ENCODE measurements at regions not wholly inside any gene's neighbourhood (a gene's known extent, or its start where the extent isn't known, plus 50 kb on each side); places are given as distances from the start of the nearest gene placed in this dataset.
A peak's percentile ranks its signal among the peaks of the same experiment; 100 is the strongest.

DNA sequence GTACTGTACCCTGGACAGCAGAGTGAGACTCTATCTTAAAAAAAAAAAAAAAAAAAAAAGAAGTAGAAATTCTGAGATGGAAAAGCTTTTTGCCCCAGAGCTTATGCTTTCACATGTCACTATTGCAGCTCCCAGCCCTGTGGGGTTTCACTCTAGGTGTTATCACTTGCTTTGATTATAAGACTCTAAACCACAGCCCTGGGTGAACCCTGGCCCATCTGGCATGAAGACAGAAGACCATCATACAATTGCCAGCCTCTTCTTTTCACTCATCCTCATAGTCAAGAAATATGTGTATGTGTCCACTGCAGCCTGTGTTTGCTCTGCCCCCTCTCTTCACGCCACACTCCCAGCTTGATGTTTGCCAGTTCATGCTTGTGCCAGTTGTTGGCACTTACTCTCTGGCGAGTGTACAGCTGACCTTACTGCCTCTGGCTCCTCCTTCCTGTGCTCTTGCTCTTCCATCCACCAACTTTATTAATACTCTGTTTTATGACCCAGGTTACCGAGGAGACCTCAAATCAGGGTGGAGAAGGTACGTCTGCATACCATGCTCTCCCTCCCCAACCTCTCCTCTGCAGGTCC, 136.7 kb upstream of the NCK2 start:
- H3K4me3 Mint-ChIP-seq = no peak overlapping the region
- H3K27me3 ChIP-seq (ENCODE audit: control insufficient read depth in 2 of 2, insufficient read depth in 2 of 2, low read length in 2 of 2) = no peaks in the 10 kb centered on the region
- no peak overlapping the region for H3K4me3 ChIP-seq (ENCODE audit: low read length)
- ATAC-seq (no peak), DNase-seq (no peak)
- H3K9me3 Mint-ChIP-seq = peaks cover 0 to 3% (median 0%) of the 10 kb centered on the region in 11 donors
- no peaks in the 10 kb centered on the region for H3K9me3 ChIP-seq (ENCODE audit: control insufficient read depth in 2 of 3, low read length in 3 of 3)
- H3K36me3 ChIP-seq (ENCODE audit: control insufficient read depth in 2 of 3, insufficient read depth in 3 of 3, low read length in 3 of 3) = no peaks in the 10 kb centered on the region
- POLR2A ChIA-PET = no interaction called here
- intact Hi-C loops (cut with micrococcal nuclease) = no loop called here
- no peaks in the 10 kb centered on the region for H3K36me3 Mint-ChIP-seq
- H3K27ac Mint-ChIP-seq = peak overlapping the region in 1 of 9 donors; percentile 51
- H3K27ac ChIP-seq (ENCODE audit: low read depth, low read length) = no peak overlapping the region
- CTCF ChIA-PET = no interaction called here
- peaks cover 0 to 20% (median 0%) of the 10 kb centered on the region in 5 donors for H3K27me3 Mint-ChIP-seq
- no peaks in the 10 kb centered on the region for H3K4me1 ChIP-seq (ENCODE audit: control insufficient read depth in 2 of 2, insufficient read depth in 2 of 2, low read length in 2 of 2)
- peaks cover 0 to 8% (median 0%) of the 10 kb centered on the region in 7 donors for H3K4me1 Mint-ChIP-seq

DNA sequence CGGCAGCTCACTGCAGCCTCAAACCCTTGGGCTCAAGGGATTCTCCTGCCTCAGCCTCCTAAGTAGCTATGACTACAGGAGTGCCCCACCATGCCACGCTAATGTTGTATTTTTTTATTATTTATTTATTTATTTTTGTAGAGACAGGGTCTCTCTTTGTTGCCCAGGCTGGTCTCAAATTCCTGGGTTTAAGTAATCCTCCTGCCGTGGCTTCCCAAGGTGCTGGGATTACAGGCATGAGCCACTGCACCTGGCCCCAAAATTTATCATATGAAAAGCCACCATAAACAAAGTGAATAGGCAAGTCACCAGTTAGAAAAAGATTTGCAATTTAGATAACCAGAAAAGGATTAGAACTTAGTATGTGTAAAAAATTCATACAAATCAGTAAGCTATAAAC, 138.6 kb upstream of the NCK2 start:
- DNase-seq (no peak), ATAC-seq (no peak)
- Histone ChIP-seq H3K4me3 (ENCODE audit: low read length) (no peak overlapping the region), H3K36me3 (ENCODE audit: control insufficient read depth in 2 of 3, insufficient read depth in 3 of 3, low read length in 3 of 3) (no peaks in the 10 kb centered on the region), H3K27ac (ENCODE audit: low read depth, low read length) (no peak overlapping the region), H3K9me3 (ENCODE audit: control insufficient read depth in 2 of 3, low read length in 3 of 3) (no peaks in the 10 kb centered on the region), H3K4me1 (ENCODE audit: control insufficient read depth in 2 of 2, insufficient read depth in 2 of 2, low read length in 2 of 2) (no peaks in the 10 kb centered on the region), H3K27me3 (ENCODE audit: control insufficient read depth in 2 of 2, insufficient read depth in 2 of 2, low read length in 2 of 2) (no peaks in the 10 kb centered on the region)
- peaks cover 0 to 3% (median 0%) of the 10 kb centered on the region in 11 donors for H3K9me3 Mint-ChIP-seq
- intact Hi-C loops (cut with micrococcal nuclease) = no loop called here
- H3K27me3 Mint-ChIP-seq = peaks cover 0 to 27% (median 0%) of the 10 kb centered on the region in 5 donors
- H3K27ac Mint-ChIP-seq = no peak overlapping the region
- CTCF ChIA-PET = no interaction called here
- no peak overlapping the region for H3K4me3 Mint-ChIP-seq
- H3K36me3 Mint-ChIP-seq = no peaks in the 10 kb centered on the region
- POLR2A ChIA-PET = no interaction called here
- peaks cover 0 to 8% (median 0%) of the 10 kb centered on the region in 7 donors for H3K4me1 Mint-ChIP-seq

DNA sequence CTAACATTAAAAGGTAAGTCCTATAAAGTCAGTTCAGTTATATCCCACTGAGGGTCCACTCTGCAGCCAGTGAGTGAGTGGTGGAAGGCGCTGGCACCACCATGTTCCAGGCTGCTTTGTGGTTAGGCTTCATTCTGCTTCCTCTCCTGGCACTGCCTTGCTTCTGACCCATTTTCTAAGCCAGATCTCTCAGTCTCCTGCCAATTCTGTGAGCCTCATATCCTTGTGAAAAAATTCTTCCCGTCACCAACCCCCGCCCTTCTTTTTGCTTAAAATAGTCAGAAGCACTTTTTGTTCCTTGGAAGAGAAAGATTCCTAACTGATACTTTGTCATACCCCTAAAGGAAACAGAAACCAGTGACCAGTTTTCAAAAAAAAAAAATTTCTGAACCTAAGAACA, 139.8 kb upstream of the NCK2 start:
- H3K36me3 ChIP-seq (ENCODE audit: control insufficient read depth in 2 of 3, insufficient read depth in 3 of 3, low read length in 3 of 3) = no peaks in the 10 kb centered on the region
- no peak overlapping the region for H3K27ac ChIP-seq (ENCODE audit: low read depth, low read length)
- H3K27me3 Mint-ChIP-seq = peaks cover 0 to 27% (median 0%) of the 10 kb centered on the region in 5 donors
- peaks cover 0 to 3% (median 0%) of the 10 kb centered on the region in 11 donors for H3K9me3 Mint-ChIP-seq
- H3K4me3 ChIP-seq (ENCODE audit: low read length) = no peak overlapping the region
- ATAC-seq (no peak), DNase-seq (no peak)
- no peak overlapping the region for H3K27ac Mint-ChIP-seq
- no peaks in the 10 kb centered on the region for H3K36me3 Mint-ChIP-seq
- intact Hi-C loops (cut with micrococcal nuclease) = no loop called here
- ChIA-PET POLR2A (interaction anchor here (0.7 kb wide), 1 partner anchor 102 kb away, joined by 3 read pairs; no protein-coding TSS in a partner anchor), CTCF (no interaction called here)
- H3K27me3 ChIP-seq (ENCODE audit: control insufficient read depth in 2 of 2, insufficient read depth in 2 of 2, low read length in 2 of 2) = no peaks in the 10 kb centered on the region
- peaks cover 0 to 8% (median 0%) of the 10 kb centered on the region in 7 donors for H3K4me1 Mint-ChIP-seq
- no peaks in the 10 kb centered on the region for H3K9me3 ChIP-seq (ENCODE audit: control insufficient read depth in 2 of 3, low read length in 3 of 3)
- H3K4me3 Mint-ChIP-seq = no peak overlapping the region
- H3K4me1 ChIP-seq (ENCODE audit: control insufficient read depth in 2 of 2, insufficient read depth in 2 of 2, low read length in 2 of 2) = no peaks in the 10 kb centered on the region

DNA sequence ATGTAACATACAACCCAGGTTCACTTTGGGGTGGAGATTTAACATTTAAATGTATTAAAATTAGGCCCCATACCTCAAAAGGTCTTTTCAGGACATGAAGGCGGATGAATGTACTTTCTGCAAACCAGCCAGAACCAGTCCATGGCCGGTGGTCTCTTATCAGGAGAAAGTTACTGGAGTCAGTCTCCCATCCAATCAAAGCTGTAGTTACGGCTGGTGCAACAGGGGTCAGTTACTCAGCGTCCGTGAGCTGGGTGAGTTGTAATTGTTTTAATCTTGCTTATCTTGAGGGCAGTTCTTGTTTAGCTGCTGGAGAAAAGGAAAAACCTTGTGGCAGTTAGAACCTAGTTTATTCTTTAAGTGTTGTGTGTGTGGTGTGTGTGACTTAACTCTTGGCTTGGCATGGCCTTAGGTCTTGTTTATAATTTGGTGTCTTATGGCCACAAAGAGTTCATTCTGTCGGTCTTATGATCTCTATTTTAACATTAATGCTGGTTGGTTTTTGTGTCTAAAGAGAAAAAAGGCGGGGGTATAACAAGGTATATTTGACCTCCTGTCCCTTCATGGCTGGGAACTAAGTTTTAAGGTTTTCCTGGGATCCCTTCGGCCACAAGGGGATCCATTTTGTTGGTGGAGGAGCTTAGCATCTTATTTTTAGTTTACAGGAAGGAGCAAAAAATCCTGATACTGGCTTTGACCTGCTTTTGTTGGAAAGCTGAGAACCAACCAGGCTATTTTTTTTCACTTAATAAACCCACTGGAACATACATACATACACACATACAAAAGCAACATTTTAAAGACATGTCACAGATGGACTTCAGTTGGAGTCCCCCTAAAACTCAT, 143.5 kb upstream of the NCK2 start:
- peaks cover 0 to 28% (median 0%) of the 10 kb centered on the region in 5 donors for H3K27me3 Mint-ChIP-seq
- ATAC-seq = no peak
- no peaks in the 10 kb centered on the region for H3K27me3 ChIP-seq (ENCODE audit: control insufficient read depth in 2 of 2, insufficient read depth in 2 of 2, low read length in 2 of 2)
- peaks cover 0 to 28% (median 25%) of the 10 kb centered on the region in 7 donors for H3K4me1 Mint-ChIP-seq
- no peak overlapping the region for H3K27ac Mint-ChIP-seq
- ChIA-PET CTCF (no interaction called here), POLR2A (no interaction called here)
- H3K9me3 ChIP-seq (ENCODE audit: control insufficient read depth in 2 of 3, low read length in 3 of 3) = no peaks in the 10 kb centered on the region
- peaks cover 0 to 2% of the 10 kb centered on the region in 2 donors for H3K4me1 ChIP-seq (ENCODE audit: control insufficient read depth in 2 of 2, insufficient read depth in 2 of 2, low read length in 2 of 2)
- no peaks in the 10 kb centered on the region for H3K9me3 Mint-ChIP-seq
- DNase-seq = no peak
- intact Hi-C loops (cut with micrococcal nuclease) = no loop called here
- H3K27ac ChIP-seq (ENCODE audit: low read depth, low read length) = no peak overlapping the region
- no peak overlapping the region for H3K4me3 ChIP-seq (ENCODE audit: low read length)
- no peaks in the 10 kb centered on the region for H3K36me3 ChIP-seq (ENCODE audit: control insufficient read depth in 2 of 3, insufficient read depth in 3 of 3, low read length in 3 of 3)
- no peak overlapping the region for H3K4me3 Mint-ChIP-seq
- H3K36me3 Mint-ChIP-seq = no peaks in the 10 kb centered on the region

DNA sequence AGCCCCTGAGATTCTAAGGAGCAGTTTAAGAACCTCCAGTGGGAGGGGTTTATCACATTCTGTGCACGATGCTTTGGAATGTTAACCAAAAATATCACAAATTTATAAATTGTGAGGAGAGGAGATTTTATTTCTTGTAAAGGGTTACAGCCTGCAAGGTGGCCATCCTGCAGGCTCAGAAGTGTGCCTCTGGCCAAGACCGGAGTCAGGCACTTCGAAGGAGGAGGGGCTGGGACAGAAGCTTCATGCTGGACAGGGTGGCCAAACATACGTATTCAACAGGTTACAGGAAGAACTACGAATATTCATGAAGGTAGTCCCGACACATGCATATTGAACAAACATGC, 144.1 kb upstream of the NCK2 start:
- Mint-ChIP-seq H3K4me3 (no peak overlapping the region), H3K36me3 (no peaks in the 10 kb centered on the region), H3K4me1 (peaks cover 0 to 33% (median 28%) of the 10 kb centered on the region in 7 donors), H3K9me3 (no peaks in the 10 kb centered on the region), H3K27me3 (peaks cover 0 to 28% (median 0%) of the 10 kb centered on the region in 5 donors), H3K27ac (no peak overlapping the region)
- POLR2A ChIA-PET = no interaction called here
- Histone ChIP-seq H3K4me1 (ENCODE audit: control insufficient read depth in 2 of 2, insufficient read depth in 2 of 2, low read length in 2 of 2) (peaks cover 0 to 4% of the 10 kb centered on the region in 2 donors), H3K27me3 (ENCODE audit: control insufficient read depth in 2 of 2, insufficient read depth in 2 of 2, low read length in 2 of 2) (no peaks in the 10 kb centered on the region), H3K4me3 (ENCODE audit: low read length) (no peak overlapping the region), H3K27ac (ENCODE audit: low read depth, low read length) (no peak overlapping the region), H3K36me3 (ENCODE audit: control insufficient read depth in 2 of 3, insufficient read depth in 3 of 3, low read length in 3 of 3) (no peaks in the 10 kb centered on the region), H3K9me3 (ENCODE audit: control insufficient read depth in 2 of 3, low read length in 3 of 3) (no peaks in the 10 kb centered on the region)
- intact Hi-C loops (cut with micrococcal nuclease) = no loop called here
- ATAC-seq = no peak
- CTCF ChIA-PET = no interaction called here
- no peak for DNase-seq

DNA sequence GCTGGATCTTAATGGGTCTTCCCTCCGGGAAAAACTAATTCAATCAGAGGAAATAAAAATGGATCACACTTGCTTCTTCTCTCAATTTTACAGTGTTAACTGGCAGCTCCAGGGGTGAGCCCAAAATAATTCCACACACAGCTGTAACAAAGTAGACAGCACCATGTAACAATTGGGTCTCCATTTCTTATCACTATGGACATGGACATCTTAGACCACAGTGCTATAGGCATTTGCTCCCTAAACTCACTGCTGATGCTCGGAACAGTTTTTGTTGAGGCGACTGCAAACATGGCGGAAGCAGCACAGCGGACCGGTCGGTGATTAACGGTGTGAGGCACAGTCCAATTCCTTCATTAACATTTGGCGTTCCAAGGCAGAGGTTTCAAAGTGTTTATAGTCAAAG, 144.7 kb upstream of the NCK2 start:
- no peaks in the 10 kb centered on the region for H3K36me3 Mint-ChIP-seq
- ChIA-PET CTCF (no interaction called here), POLR2A (no interaction called here)
- no peak overlapping the region for H3K4me3 Mint-ChIP-seq
- H3K9me3 Mint-ChIP-seq = no peaks in the 10 kb centered on the region
- no peak overlapping the region for H3K27ac ChIP-seq (ENCODE audit: low read depth, low read length)
- no peaks in the 10 kb centered on the region for H3K9me3 ChIP-seq (ENCODE audit: control insufficient read depth in 2 of 3, low read length in 3 of 3)
- H3K27ac Mint-ChIP-seq = no peak overlapping the region
- no peaks in the 10 kb centered on the region for H3K27me3 ChIP-seq (ENCODE audit: control insufficient read depth in 2 of 2, insufficient read depth in 2 of 2, low read length in 2 of 2)
- no peak for DNase-seq
- peaks cover 0 to 25% (median 0%) of the 10 kb centered on the region in 5 donors for H3K27me3 Mint-ChIP-seq
- no peak for ATAC-seq
- no peak overlapping the region for H3K4me3 ChIP-seq (ENCODE audit: low read length)
- intact Hi-C loops (cut with micrococcal nuclease) = no loop called here
- no peaks in the 10 kb centered on the region for H3K36me3 ChIP-seq (ENCODE audit: control insufficient read depth in 2 of 3, insufficient read depth in 3 of 3, low read length in 3 of 3)
- H3K4me1 ChIP-seq (ENCODE audit: control insufficient read depth in 2 of 2, insufficient read depth in 2 of 2, low read length in 2 of 2) = peaks cover 0 to 4% of the 10 kb centered on the region in 2 donors
- peaks cover 0 to 33% (median 28%) of the 10 kb centered on the region in 7 donors for H3K4me1 Mint-ChIP-seq
